Occipital lobe (tissue), 1 donor: ENCODE measurements at regions not wholly inside any gene's neighbourhood (a gene's known extent, or its start where the extent isn't known, plus 50 kb on each side); places are given as distances from the start of the nearest gene placed in this dataset.
A peak's percentile ranks its signal among the peaks of the same experiment; 100 is the strongest.
"Not testable (repeated sequence)": the region's sequence is repeated elsewhere in the genome, so short reads cannot be mapped to it uniquely, and the experiment has no call there.

Experiments used
- DNase-seq: peaks from one replicate; lab custom pipeline; 2025; lab: John Stamatoyannopoulos, UW

DNA sequence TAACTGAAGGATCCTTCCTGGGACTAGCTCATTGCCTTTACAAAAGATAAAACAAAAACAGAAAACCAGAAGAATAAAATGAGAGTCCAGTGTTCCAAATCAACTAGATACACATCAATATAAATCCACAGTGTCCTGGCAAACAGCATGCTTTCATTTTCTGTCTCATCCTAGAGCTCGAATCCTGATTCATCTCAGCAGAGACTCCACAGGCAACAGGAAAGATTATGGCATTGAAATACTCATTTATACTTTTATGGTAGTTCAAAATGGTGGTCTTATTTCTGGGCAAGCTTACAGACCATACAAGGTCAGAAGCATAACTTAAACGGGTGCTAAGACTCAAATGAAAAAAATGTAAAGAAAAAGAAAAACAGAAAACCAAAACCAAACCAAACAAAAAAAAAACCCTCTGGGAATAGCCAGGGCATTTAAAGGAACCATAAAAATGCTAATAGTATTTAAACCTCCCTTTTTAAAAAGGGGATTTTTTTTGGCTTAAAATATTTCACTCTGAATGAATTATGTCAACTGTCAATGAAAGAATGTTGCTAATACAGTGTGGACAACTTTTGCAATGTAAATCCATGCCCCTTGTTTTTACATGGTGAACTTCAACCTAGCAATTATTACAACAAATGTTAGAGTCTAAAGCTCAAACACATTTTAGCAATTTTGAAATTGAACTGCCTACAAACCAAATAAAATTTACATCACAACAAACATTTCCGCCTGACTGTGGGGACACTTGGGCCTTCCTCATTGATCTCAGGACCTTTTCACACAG, 57.9 kb downstream of the GPR101 start:
- no peak for DNase-seq

- DNase-seq, result no peak
Measured at GRCh38 chrX:136967966-136968365, 65.8 kb downstream of the GPR101 start.

DNA sequence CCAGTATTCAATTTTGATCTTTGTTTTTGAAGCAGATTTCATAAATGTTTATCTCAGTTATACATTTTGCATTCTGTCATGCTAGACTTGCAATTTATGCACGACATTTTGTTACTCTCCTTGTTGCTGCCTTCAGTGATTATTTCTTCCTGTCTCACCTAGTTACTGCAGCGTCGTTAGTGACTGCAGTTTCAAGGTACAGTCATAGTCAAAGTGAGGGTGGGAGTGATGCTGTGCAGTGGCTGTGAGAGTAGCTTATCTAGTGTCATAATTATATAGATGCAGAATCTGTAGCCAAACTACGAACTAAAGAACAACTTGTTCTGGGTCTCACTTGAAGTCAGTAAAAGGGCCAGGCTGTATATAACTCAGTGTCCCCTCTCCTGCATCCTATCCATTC, 69.8 kb downstream of the GPR101 start:
- DNase-seq, result no peak

DNA sequence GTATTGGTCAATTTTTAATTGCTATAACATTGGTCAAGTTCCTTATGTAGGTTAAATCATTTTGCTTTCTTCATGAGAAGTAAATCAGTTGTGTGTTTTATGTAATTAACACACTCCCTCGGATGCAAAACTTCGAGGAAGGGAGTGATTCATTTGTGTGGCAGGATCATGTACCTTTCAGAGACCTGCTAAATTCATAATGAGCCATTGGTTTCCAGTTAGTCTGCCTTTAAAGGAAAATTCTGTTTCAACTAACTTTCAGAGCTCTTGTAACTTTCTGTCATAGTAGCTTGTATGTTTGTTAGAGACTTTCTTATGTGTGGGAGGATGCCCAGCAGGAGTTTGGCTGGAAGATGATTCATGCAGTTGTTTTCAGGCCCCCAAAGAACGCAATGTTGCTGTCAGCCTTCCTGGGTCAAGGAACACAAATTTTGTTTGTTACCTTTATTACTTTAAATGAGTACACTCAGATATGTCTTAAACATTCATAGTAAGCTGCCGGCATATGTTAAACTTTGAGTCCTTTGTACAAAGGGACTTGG, 72.1 kb downstream of the GPR101 start:
- DNase-seq, result no peak

- no peak for DNase-seq
Measured at GRCh38 chrX:136954930-136955329, 74.4 kb upstream of the RBMX start.

DNA sequence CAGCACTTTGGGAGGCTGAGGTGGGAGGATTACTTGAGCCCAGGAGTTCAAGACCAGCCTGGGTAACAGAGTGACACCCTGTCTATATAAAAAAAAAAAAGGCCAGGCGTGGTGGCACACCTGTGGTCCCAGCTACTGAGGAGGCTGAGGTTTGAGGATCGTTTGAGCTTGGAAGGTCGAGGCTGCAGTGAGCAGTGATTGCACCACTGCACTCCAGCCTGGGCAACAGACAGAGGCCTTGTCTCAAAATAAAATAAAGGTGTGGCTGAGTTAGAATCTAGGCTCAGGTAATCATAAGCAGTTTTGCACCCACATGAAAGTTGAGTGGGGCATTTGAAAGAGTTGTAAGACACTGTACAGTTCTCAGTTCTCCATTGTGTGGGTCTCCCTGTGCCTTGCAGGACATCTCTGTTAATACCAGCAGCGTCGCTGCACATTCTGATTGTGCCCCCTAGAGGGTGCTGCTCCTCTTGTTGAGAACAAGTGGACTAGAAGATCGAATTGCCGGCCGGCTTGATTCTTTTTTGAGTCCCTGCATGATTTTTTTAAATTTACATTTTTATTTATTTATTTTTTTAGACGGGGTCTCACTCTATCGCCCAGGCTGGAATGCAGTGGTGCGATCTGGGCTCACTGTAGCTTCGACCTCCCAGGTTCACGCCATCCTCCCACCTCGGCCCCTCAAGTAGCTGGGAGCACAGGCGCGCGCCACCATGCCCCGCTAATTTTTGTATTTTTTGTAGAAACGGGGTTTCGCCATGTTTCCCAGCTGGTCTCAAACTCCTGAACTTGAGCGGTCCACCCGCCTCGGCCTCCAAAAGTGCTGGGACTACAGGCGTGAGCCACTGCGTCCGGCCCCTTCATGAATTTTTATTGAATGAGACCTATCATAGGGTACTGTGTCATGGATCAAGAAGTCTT, 73.6 kb upstream of the RBMX start:
- peak; percentile 9 for DNase-seq

GRCh38 chrX:136950211-136950610, 69.7 kb upstream of the RBMX start:
- no peak for DNase-seq

- DNase-seq, result no peak
Measured at GRCh38 chrX:136941396-136942337, 61.1 kb upstream of the RBMX start.

GRCh38 chrX:136936183-136936549, 55.6 kb upstream of the RBMX start:
- no peak for DNase-seq

DNA sequence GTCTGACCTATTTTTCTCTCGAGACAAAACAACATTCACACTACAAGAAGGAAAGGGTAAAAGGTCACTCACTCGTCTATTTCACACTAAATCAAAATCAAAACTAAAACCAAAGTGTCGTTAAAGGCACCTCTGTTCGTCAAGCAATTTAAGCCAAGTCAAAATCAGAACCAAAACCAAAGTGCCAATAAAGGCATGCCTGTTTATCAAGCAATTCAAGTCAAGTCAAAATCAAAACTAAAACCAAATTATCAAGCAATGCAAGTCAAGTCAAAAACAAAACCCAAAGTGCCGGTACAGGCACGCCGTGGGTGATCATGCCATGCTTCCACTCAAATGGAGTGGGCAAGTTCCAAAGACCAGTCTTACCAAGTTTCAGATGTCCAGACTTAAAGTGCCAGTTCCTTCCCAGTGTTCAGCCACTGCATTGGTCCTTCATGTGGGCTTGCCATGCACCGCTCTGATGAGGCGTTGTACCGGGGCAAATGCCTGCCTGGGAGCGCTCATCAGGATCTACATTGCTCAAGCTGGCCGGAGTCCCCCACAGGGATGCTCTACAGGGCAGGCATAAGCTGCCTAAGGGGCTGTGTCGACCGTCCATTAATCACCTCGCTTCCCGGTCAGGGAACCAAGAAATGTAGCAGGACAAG, 55.1 kb upstream of the RBMX start:
- not testable (repeated sequence) for DNase-seq

GRCh38 chrX:136934652-136935051, 54.1 kb upstream of the RBMX start:
- DNase-seq, result not testable (repeated sequence)

DNA sequence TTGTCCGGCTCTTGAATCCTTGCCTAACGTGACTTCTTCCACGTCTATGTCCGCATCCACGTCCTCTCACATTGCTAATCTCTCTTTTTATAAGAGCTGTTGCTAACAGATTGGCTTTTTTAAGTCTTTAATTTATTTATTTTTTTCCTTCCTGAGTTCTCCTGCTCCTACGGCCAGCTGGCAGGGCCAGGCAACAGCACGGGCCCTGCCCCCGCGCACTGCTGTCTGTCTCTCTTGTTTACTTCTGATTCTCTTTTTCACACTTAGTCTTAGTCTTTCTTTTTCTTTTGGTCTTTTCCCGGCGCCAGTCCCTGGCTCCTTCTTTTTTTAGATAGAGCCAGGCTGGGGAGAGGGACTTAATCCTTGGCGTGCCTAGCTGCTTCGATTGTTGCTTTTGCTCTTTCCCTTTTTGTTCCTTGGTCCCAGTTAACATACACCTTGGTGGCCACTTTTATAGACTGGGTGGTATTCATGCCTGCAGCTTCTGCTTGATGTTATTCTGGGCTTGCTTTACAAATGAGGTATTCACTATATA, 53.2 kb upstream of the RBMX start:
- DNase-seq, result no peak

GRCh38 chrX:136931661-136932060, 51.1 kb upstream of the RBMX start:
- no peak for DNase-seq
